Neuronal stem cell (in vitro differentiated cells): ENCODE measurements at regions not wholly inside any gene's neighbourhood (a gene's known extent, or its start where the extent isn't known, plus 50 kb on each side); places are given as distances from the start of the nearest gene placed in this dataset.

ENCODE experiments used
- DNase-seq: peaks from one replicate; pipeline ENCODE4 v3.0.0-alpha.2; 2013; ENCODE audit warnings: low spot score
- H2AFZ ChIP-seq: one replicate; pipeline ENCODE4 v1.6.1; 2013; ENCODE audit warnings: mild to moderate bottlenecking, low read length, inconsistent platforms
- H2AK5ac ChIP-seq: 2 replicates; pipeline ENCODE4 v1.6.1; 2013; ENCODE audit warnings: low read depth, mild to moderate bottlenecking, inconsistent platforms, low read length, moderate library complexity, mixed read lengths
- H2BK120ac ChIP-seq: 2 replicates; pipeline ENCODE4 v1.6.1; 2013; ENCODE audit warnings: low read depth, mild to moderate bottlenecking, inconsistent platforms, low read length, moderate library complexity, mixed read lengths
- H2BK12ac ChIP-seq: one replicate; pipeline ENCODE4 v1.6.1; 2013; ENCODE audit warnings: low read length, inconsistent platforms
- H2BK15ac ChIP-seq: 2 replicates; pipeline ENCODE4 v1.6.1; 2013; ENCODE audit warnings: mild to moderate bottlenecking, low read length, inconsistent platforms, mixed read lengths
- H2BK5ac ChIP-seq: one replicate; pipeline ENCODE4 v1.6.1; 2013; ENCODE audit warnings: inconsistent platforms, mild to moderate bottlenecking, low read length, moderate library complexity
- H3K14ac ChIP-seq: one replicate; pipeline ENCODE4 v1.6.1; 2013; ENCODE audit warnings: low read length, inconsistent platforms
- H3K18ac ChIP-seq: 2 replicates; pipeline ENCODE4 v1.6.1; 2013; ENCODE audit warnings: low read length, inconsistent platforms
- H3K23ac ChIP-seq: 2 replicates; pipeline ENCODE4 v1.6.1; 2013; ENCODE audit warnings: low read depth, mild to moderate bottlenecking, mixed read lengths, low read length, inconsistent platforms; ENCODE audit not compliant: poor library complexity
- H3K27ac ChIP-seq: replicated peaks from 3 replicates; pipeline ENCODE4 v1.5.1; 2013; ENCODE audit warnings: low read length, inconsistent platforms
- H3K27me3 ChIP-seq, 3 experiments: 2 replicates each; pipeline ENCODE4 v1.6.1; 2013; ENCODE audit warnings: low read length in 3 of 3, mild to moderate bottlenecking in 2 of 3, inconsistent platforms in 1 of 3, low read depth in 1 of 3, mixed read lengths in 1 of 3, moderate library complexity in 1 of 3; ENCODE audit not compliant: control insufficient read depth in 3 of 3, insufficient read depth in 3 of 3
- H3K36me3 ChIP-seq, 2 donors: replicated peaks in 1 of 2; 2 replicates each; pipeline ENCODE4 v1.6.1; 2013; ENCODE audit warnings: low read length in 2 of 2; ENCODE audit not compliant: control insufficient read depth in 2 of 2, insufficient read depth in 2 of 2
- H3K4ac ChIP-seq: 2 replicates; pipeline ENCODE4 v1.6.1; 2013; ENCODE audit warnings: inconsistent platforms, mild to moderate bottlenecking, low read length, moderate library complexity
- H3K4me1 ChIP-seq, 2 donors: 1 replicate in 1 of 2; 2 replicates in 1 of 2; pipeline ENCODE4 v1.6.1; 2013; ENCODE audit warnings: low read length in 2 of 2, low read depth in 1 of 2; ENCODE audit not compliant: control insufficient read depth in 2 of 2, insufficient read depth in 1 of 2
- H3K4me2 ChIP-seq: one replicate; pipeline ENCODE4 v1.6.1; 2013; ENCODE audit warnings: mild to moderate bottlenecking, low read length, inconsistent platforms; ENCODE audit not compliant: insufficient read depth, poor library complexity, severe bottlenecking
- H3K4me3 ChIP-seq, 2 donors: 2 replicates each; pipeline ENCODE4 v1.5.1; 2013; ENCODE audit warnings: low read length in 2 of 2, mild to moderate bottlenecking in 2 of 2, inconsistent platforms in 1 of 2, moderate library complexity in 1 of 2
- H3K79me1 ChIP-seq: one replicate; pipeline ENCODE4 v1.6.1; 2013; ENCODE audit warnings: low read depth, mild to moderate bottlenecking, inconsistent platforms, low read length, moderate library complexity
- H3K9ac ChIP-seq: one replicate; pipeline ENCODE4 v1.6.1; 2013; ENCODE audit warnings: mild to moderate bottlenecking, low read depth, low read length, inconsistent platforms; ENCODE audit not compliant: poor library complexity
- H3K9me3 ChIP-seq, 2 donors: replicated peaks in 1 of 2; 2 replicates each; pipeline versions ENCODE3 to v1.6.1; 2013; ENCODE audit warnings: low read length in 2 of 2, mild to moderate bottlenecking in 2 of 2, inconsistent platforms in 1 of 2, low read depth in 1 of 2, mixed read lengths in 1 of 2, moderate library complexity in 1 of 2; ENCODE audit not compliant: control insufficient read depth in 2 of 2, insufficient read depth in 1 of 2
- H4K8ac ChIP-seq: one replicate; pipeline ENCODE4 v1.6.1; 2013; ENCODE audit warnings: low read depth, mild to moderate bottlenecking, inconsistent platforms, low read length, moderate library complexity
- H4K91ac ChIP-seq: one replicate; pipeline ENCODE4 v1.6.1; 2013; ENCODE audit warnings: low read length, low read depth, mild to moderate bottlenecking, inconsistent platforms; ENCODE audit not compliant: poor library complexity
- WGBS, 2 donors: extraction: QIAGEN DNeasy Blood & Tissue Kit; methylation state at CpG; one replicate each; pipeline ENCODE4 v1.1.7; 2013; ENCODE audit warnings: missing lambda C conversion rate in 2 of 2, mixed read lengths in 1 of 2; ENCODE audit not compliant: insufficient read length in 2 of 2, insufficient replicate concordance in 1 of 2; ENCODE audit errors: extremely low coverage in 2 of 2; 5-methylcytosine and 5-hydroxymethylcytosine counted together

GRCh38 chr13:42394711-42395085 lies 122.7 kb downstream of the AKAP11 start:
- H2BK15ac ChIP-seq = no peak overlapping the region
- no peak overlapping the region for H3K18ac ChIP-seq
- no peak overlapping the region for H4K8ac ChIP-seq
- H3K4me3 ChIP-seq = no peak overlapping the region
- no peak overlapping the region for H3K14ac ChIP-seq
- H3K4ac ChIP-seq = no peak overlapping the region
- no peak overlapping the region for H2AK5ac ChIP-seq
- no peak overlapping the region for H3K23ac ChIP-seq
- no peak overlapping the region for H3K4me2 ChIP-seq
- no peak overlapping the region for H2BK5ac ChIP-seq
- H3K9me3 ChIP-seq = no peaks in the 10 kb centered on the region
- no peak overlapping the region for H2BK12ac ChIP-seq
- H3K27me3 ChIP-seq = no peaks in the 10 kb centered on the region
- H3K36me3 ChIP-seq = no peaks in the 10 kb centered on the region
- no CpG with 5 or more reads among the region's 2 CpGs for WGBS, 2 donors
- no peak for DNase-seq
- H3K27ac ChIP-seq = no peak overlapping the region
- no peak overlapping the region for H2AFZ ChIP-seq
- H3K79me1 ChIP-seq = no peaks in the 10 kb centered on the region
- no peak overlapping the region for H3K9ac ChIP-seq
- peaks cover 0 to 11% of the 10 kb centered on the region in 2 donors for H3K4me1 ChIP-seq
- H2BK120ac ChIP-seq = no peak overlapping the region
- no peak overlapping the region for H4K91ac ChIP-seq

DNA sequence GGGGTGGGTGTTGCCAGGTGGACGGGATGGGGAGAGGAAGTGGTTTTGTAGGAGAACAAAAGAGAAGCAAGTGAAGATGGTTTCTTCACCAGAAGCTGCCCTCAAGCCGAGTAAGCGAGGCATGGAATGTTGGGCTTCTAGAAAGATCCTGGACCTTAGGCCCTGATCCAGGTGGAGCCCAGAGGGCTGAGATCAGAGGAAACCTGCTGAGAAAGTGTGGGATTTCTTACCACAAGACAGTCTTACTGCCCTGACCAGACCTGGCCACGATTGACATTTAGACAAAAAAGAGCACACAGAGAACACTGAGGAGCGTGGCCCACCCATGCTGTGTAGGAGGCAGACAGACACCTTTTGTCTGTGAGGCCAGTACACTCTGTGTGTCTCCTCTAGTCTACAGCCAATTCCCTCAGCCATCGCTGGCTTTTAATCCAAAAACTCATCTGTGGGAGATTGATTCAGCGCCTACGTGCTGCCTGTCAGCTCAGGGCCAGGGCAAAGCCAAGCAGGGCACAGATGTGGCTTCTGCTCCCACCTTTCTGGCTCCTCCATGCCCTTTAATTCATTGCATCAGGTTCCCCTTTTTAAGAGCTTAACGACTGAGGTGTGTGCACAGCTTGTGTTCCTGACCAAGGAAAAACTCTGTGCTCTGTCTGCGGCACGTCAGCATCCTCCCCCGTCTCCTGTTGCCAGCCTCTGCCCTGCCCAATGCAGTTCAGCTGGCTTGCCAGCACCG lies 123.3 kb downstream of the AKAP11 start:
- no peak overlapping the region for H3K4ac ChIP-seq
- no peaks in the 10 kb centered on the region for H3K27me3 ChIP-seq
- no peak overlapping the region for H2BK120ac ChIP-seq
- H3K27ac ChIP-seq = no peak overlapping the region
- peak overlapping the region; percentile 68 for H3K18ac ChIP-seq
- no peak overlapping the region for H2BK5ac ChIP-seq
- WGBS, 2 donors = no CpG with 5 or more reads among the region's 13 CpGs
- H4K91ac ChIP-seq = no peak overlapping the region
- no peak overlapping the region for H3K4me3 ChIP-seq
- no peak overlapping the region for H4K8ac ChIP-seq
- DNase-seq = no peak
- H2AK5ac ChIP-seq = no peak overlapping the region
- H3K4me1 ChIP-seq = peaks cover 0 to 11% of the 10 kb centered on the region in 2 donors
- H3K36me3 ChIP-seq = no peaks in the 10 kb centered on the region
- H3K9ac ChIP-seq = no peak overlapping the region
- H3K9me3 ChIP-seq = no peaks in the 10 kb centered on the region
- no peak overlapping the region for H2BK15ac ChIP-seq
- H3K23ac ChIP-seq = no peak overlapping the region
- no peaks in the 10 kb centered on the region for H3K79me1 ChIP-seq
- no peak overlapping the region for H2BK12ac ChIP-seq
- no peak overlapping the region for H3K14ac ChIP-seq
- no peak overlapping the region for H3K4me2 ChIP-seq
- no peak overlapping the region for H2AFZ ChIP-seq

DNA sequence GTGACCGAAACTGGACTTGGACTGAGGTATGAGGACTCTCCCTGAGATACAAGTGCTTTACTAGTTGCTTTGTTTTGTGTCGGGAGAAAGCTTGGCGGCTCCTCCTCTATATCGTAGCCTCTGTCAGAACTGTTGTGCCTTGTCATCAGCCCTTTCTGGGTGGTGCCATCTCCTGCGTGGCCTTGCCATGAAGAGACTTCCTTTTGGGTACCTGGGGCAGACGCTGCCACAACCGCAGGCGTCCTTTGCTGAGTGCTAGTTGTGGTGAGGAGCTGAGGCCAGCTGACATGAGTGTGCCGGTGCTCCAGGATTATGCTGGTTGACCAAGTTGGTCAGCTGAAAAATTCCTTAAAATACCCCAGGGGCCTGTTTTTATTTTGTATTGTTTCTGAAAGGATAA lies 124.5 kb downstream of the AKAP11 start:
- Histone ChIP-seq H4K91ac (no peak overlapping the region), H2BK12ac (no peak overlapping the region), H3K4me3 (no peak overlapping the region), H3K4me1 (peaks cover 0 to 11% of the 10 kb centered on the region in 2 donors), H3K27ac (no peak overlapping the region), H3K14ac (no peak overlapping the region), H2BK5ac (no peak overlapping the region), H3K27me3 (no peaks in the 10 kb centered on the region), H3K79me1 (no peaks in the 10 kb centered on the region), H3K18ac (no peak overlapping the region), H2BK15ac (no peak overlapping the region), H2AK5ac (no peak overlapping the region), H3K4ac (no peak overlapping the region), H2BK120ac (no peak overlapping the region), H4K8ac (no peak overlapping the region), H3K9me3 (no peaks in the 10 kb centered on the region), H3K9ac (no peak overlapping the region), H3K36me3 (no peaks in the 10 kb centered on the region), H2AFZ (no peak overlapping the region), H3K23ac (peak overlapping the region; percentile 22), H3K4me2 (no peak overlapping the region)
- WGBS, 2 donors = no CpG with 5 or more reads among the region's 9 CpGs
- DNase-seq = no peak

DNA sequence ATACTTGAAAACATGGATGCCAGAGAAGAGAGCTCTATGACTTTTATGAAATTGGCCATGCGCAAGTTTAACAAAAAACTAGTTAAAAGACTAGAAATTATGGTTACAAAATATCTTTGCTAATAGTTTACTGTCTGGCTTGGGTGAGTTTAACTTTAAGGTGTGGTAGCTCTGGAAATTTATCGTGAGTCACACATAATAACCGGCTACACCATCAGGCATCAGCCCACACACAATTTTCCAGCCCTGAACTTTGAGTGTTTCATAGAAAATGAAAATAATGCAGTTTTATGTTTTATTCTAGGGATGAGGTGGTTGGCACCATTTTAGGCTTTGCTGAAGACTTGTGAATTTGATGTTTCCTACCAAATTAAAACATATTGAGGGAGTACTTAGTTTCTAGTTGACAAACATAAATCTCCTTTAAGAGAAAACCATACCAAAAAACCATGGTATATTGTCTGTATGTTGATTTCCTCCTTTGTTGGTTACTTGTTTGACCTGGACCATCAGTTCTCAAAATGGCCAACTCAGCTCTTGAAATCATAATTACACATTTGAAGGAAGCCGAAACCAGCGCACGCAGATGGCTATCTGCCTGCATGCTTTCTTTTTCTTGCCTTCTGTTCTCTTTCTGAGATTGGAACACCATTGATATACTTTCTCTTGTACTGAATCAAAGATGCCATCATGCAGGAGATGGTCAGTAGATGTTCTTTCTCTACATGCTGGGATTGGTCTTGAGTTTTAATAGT lies 125.1 kb downstream of the AKAP11 start:
- no peak overlapping the region for H2BK120ac ChIP-seq

More for the DNA sequence above, 125.1 kb downstream of the AKAP11 start:
- H3K4me1 ChIP-seq = peaks cover 0 to 11% of the 10 kb centered on the region in 2 donors
- no peak overlapping the region for H2BK5ac ChIP-seq
- no peak for DNase-seq
- H2AK5ac ChIP-seq = no peak overlapping the region
- H2AFZ ChIP-seq = no peak overlapping the region
- no peaks in the 10 kb centered on the region for H3K9me3 ChIP-seq
- H3K4me3 ChIP-seq = no peak overlapping the region
- no peak overlapping the region for H3K4me2 ChIP-seq
- no CpG with 5 or more reads among the region's 6 CpGs for WGBS, 2 donors
- H3K36me3 ChIP-seq = no peaks in the 10 kb centered on the region
- H2BK15ac ChIP-seq = no peak overlapping the region
- no peak overlapping the region for H3K4ac ChIP-seq
- no peak overlapping the region for H3K23ac ChIP-seq
- no peak overlapping the region for H3K14ac ChIP-seq
- no peaks in the 10 kb centered on the region for H3K79me1 ChIP-seq
- H3K27me3 ChIP-seq = no peaks in the 10 kb centered on the region
- H3K18ac ChIP-seq = no peak overlapping the region
- no peak overlapping the region for H3K27ac ChIP-seq
- no peak overlapping the region for H4K8ac ChIP-seq
- no peak overlapping the region for H3K9ac ChIP-seq
- no peak overlapping the region for H2BK12ac ChIP-seq
- no peak overlapping the region for H4K91ac ChIP-seq
